ENCODE measurements at regions not wholly inside any gene's neighbourhood (a gene's known extent, or its start where the extent isn't known, plus 50 kb on each side); places are given as distances from the start of the nearest gene placed in this dataset.

DNA sequence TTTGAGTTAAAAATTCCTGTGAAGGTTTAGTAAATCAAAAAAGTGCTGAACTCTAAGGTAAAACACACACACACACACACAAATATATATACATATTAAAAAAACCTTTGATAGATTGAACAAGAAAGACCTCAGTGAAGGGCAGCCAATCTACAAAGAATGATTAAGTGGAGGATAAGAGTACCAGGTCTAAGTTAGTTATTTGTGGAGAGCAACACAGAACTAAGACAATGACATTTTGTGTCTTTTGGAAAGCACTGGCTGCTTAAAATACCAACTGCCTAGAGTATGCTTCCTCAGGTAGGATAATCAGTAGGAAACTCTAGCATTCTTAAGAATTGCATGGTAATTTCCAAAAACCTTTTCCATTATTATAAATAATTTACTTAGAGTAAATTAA lies 481.4 kb upstream of the SYT4 start:
- H3K36me3 ChIP-seq, result no peaks in the 10 kb centered on the region
- in situ Hi-C loops (cut with MboI; ENCODE audit: low pct_ligation_motif_present in 1 of 4, low pct_unique_long_range_greater_than_20kb in 1 of 4, low sequenced_read_pairs in 3 of 4), result no loop called here
- H3K27ac ChIP-seq, result no peak overlapping the region
- H3K4me3 ChIP-seq, result no peak overlapping the region
- no peak for DNase-seq
- no peaks in the 10 kb centered on the region for H3K27me3 ChIP-seq
- TF ChIP-seq POLR2A (IDR thresholded peaks at IDR 0.05) (no peak), POLR2AphosphoS5 (IDR thresholded peaks at IDR 0.05) (no peak), EP300 (IDR thresholded peaks at IDR 0.05; ENCODE audit: low read depth) (no peak)
- TF ChIP-seq, protein P1, sequence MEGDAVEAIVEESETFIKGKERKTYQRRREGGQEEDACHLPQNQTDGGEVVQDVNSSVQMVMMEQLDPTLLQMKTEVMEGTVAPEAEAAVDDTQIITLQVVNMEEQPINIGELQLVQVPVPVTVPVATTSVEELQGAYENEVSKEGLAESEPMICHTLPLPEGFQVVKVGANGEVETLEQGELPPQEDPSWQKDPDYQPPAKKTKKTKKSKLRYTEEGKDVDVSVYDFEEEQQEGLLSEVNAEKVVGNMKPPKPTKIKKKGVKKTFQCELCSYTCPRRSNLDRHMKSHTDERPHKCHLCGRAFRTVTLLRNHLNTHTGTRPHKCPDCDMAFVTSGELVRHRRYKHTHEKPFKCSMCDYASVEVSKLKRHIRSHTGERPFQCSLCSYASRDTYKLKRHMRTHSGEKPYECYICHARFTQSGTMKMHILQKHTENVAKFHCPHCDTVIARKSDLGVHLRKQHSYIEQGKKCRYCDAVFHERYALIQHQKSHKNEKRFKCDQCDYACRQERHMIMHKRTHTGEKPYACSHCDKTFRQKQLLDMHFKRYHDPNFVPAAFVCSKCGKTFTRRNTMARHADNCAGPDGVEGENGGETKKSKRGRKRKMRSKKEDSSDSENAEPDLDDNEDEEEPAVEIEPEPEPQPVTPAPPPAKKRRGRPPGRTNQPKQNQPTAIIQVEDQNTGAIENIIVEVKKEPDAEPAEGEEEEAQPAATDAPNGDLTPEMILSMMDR (IDR thresholded peaks at IDR 0.05), result no peak
- no peaks in the 10 kb centered on the region for H3K4me1 ChIP-seq
- intact Hi-C loops (cut with DNase I; ENCODE audit: low total_unique reads), result no loop called here
- no peaks in the 10 kb centered on the region for H3K9me3 ChIP-seq

DNA sequence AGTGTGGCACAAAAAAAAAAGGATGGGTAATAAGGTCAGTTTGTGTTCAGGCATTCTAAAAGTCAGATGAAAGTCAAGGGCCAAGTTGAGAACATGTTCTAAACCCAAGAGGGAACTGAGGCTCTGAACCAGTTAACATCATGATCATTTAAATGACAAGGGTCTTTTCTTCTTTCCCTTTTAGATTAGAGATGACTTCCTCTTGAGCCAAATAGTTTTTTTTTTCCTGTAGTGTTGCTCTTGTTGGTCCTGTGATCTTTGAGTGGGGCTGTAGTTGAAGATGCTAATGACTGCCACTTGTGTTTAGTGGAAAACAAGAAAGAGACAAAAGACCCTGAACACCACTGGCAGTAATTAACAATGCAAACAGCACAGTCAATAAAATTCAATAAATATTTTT lies 482.7 kb upstream of the SYT4 start:
- H3K4me3 ChIP-seq, result no peak overlapping the region
- intact Hi-C loops (cut with DNase I; ENCODE audit: low total_unique reads), result no loop called here
- H3K27ac ChIP-seq, result no peak overlapping the region
- H3K4me1 ChIP-seq, result no peaks in the 10 kb centered on the region
- TF ChIP-seq POLR2A (IDR thresholded peaks at IDR 0.05), result no peak
- TF ChIP-seq, protein P1 (IDR thresholded peaks at IDR 0.05), result no peak
- TF ChIP-seq EP300 (IDR thresholded peaks at IDR 0.05; ENCODE audit: low read depth), result no peak
- TF ChIP-seq POLR2AphosphoS5 (IDR thresholded peaks at IDR 0.05), result no peak
- H3K27me3 ChIP-seq, result no peaks in the 10 kb centered on the region
- no peak for DNase-seq
- no peaks in the 10 kb centered on the region for H3K36me3 ChIP-seq
- no peaks in the 10 kb centered on the region for H3K9me3 ChIP-seq
- in situ Hi-C loops (cut with MboI; ENCODE audit: low pct_ligation_motif_present in 1 of 4, low pct_unique_long_range_greater_than_20kb in 1 of 4, low sequenced_read_pairs in 3 of 4), result no loop called here

DNA sequence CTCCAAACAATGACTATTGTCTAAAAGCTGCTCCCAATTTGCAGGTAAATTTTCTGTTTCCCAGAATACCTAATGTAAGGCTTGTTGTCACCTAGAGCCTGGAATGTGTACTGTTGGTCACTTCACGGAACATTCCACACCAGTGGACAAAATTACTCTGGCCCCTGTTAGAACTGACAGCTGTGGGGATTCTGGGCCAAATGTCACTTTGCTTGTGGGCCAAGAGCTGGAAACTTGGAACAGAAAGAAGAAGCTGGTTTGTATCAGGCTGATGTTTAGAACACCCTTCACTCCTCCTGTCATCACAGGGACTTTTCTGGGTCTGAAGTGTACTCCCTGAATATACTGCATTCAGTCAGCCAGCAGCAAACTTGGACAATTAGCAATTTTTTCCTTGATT lies 495.6 kb upstream of the SYT4 start:
- DNase-seq, result no peak
- Histone ChIP-seq H3K36me3 (no peaks in the 10 kb centered on the region), H3K4me3 (no peak overlapping the region), H3K27ac (no peak overlapping the region), H3K4me1 (no peaks in the 10 kb centered on the region), H3K27me3 (no peaks in the 10 kb centered on the region), H3K9me3 (no peaks in the 10 kb centered on the region)
- in situ Hi-C loops (cut with MboI; ENCODE audit: low pct_ligation_motif_present in 1 of 4, low pct_unique_long_range_greater_than_20kb in 1 of 4, low sequenced_read_pairs in 3 of 4) (no loop called here), intact Hi-C loops (cut with DNase I; ENCODE audit: low total_unique reads) (no loop called here)
- 50 to 79% methylated on average over 1 of the region's 1 CpG for WGBS, 2 donors (ENCODE audit: low coverage in 1 of 2)
- TF ChIP-seq EP300 (IDR thresholded peaks at IDR 0.05; ENCODE audit: low read depth), result no peak
- TF ChIP-seq, protein P1 (IDR thresholded peaks at IDR 0.05), result no peak
- no peak for TF ChIP-seq POLR2AphosphoS5 (IDR thresholded peaks at IDR 0.05)
- TF ChIP-seq POLR2A (IDR thresholded peaks at IDR 0.05), result no peak

DNA sequence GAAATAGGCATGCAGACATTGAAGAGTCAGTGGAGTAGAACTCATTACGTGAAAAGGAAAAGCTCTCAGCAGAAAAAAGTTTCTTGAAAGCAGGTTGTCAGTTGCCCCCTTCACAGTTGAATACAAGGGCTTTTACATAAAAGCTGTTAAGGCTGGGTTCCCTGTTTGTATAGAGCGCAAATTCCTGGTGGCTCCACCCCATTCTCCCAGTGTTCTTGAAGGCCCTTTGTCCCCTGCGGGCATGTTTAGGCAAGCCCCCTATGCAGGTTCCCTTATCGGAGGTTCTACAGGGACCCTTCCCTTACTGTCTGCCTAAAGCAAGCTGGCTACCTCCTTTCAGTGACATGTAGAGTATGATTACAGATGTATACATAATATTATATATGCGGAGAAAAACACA lies 497.2 kb upstream of the SYT4 start:
- no peaks in the 10 kb centered on the region for H3K4me1 ChIP-seq
- TF ChIP-seq POLR2A (IDR thresholded peaks at IDR 0.05) (no peak), POLR2AphosphoS5 (IDR thresholded peaks at IDR 0.05) (no peak), EP300 (IDR thresholded peaks at IDR 0.05; ENCODE audit: low read depth) (no peak)
- TF ChIP-seq, protein P1 (IDR thresholded peaks at IDR 0.05), result no peak
- no peaks in the 10 kb centered on the region for H3K9me3 ChIP-seq
- 84 to 85% methylated on average over 5 of the region's 5 CpGs for WGBS, 2 donors (ENCODE audit: low coverage in 1 of 2)
- in situ Hi-C loops (cut with MboI; ENCODE audit: low pct_ligation_motif_present in 1 of 4, low pct_unique_long_range_greater_than_20kb in 1 of 4, low sequenced_read_pairs in 3 of 4), result no loop called here
- H3K4me3 ChIP-seq, result no peak overlapping the region
- DNase-seq, result no peak
- H3K27me3 ChIP-seq, result no peaks in the 10 kb centered on the region
- H3K36me3 ChIP-seq, result no peaks in the 10 kb centered on the region
- intact Hi-C loops (cut with DNase I; ENCODE audit: low total_unique reads), result no loop called here
- no peak overlapping the region for H3K27ac ChIP-seq

All from transverse colon (tissue), 4 donors.